Thoracic aorta (tissue), 2 donors: ENCODE measurements at regions not wholly inside any gene's neighbourhood (a gene's known extent, or its start where the extent isn't known, plus 50 kb on each side); places are given as distances from the start of the nearest gene placed in this dataset.

Experiments
- ATAC-seq: fragments of 150-250 bp; one replicate; pipeline ENCODE4 v1.8.0; 2017; ENCODE audit warnings: low read depth; ENCODE audit not compliant: insufficient number of reproducible peaks, low FRiP score
- DNase-seq: peaks from one replicate; pipeline ENCODE4 v3.0.0-alpha.2; 2020; ENCODE audit warnings: low spot score
- H3K27ac ChIP-seq, 2 donors: fragments of 200-600 bp; sonication (generic); 1 replicate in 1 of 2; 2 replicates in 1 of 2; pipeline ENCODE4 v1.5.1; 2016; ENCODE audit warnings: mild to moderate bottlenecking in 2 of 2, moderate library complexity in 2 of 2
- H3K27me3 ChIP-seq: fragments of 200-600 bp; sonication (generic); replicated peaks from 2 replicates; pipeline ENCODE4 v1.6.0; 2016; ENCODE audit warnings: mild to moderate bottlenecking; ENCODE audit not compliant: insufficient read depth
- H3K36me3 ChIP-seq: fragments of 200-600 bp; sonication (generic); one replicate; pipeline ENCODE4 v1.5.1; 2016
- H3K4me1 ChIP-seq, 2 donors: fragments of 200-600 bp; sonication (generic); 1 replicate in 1 of 2; 2 replicates in 1 of 2; pipeline versions ENCODE4 v1.5.1 to v1.6.0; 2016; ENCODE audit warnings: low read depth in 2 of 2, mild to moderate bottlenecking in 1 of 2; ENCODE audit not compliant: control insufficient read depth in 1 of 2
- H3K4me3 ChIP-seq: fragments of 200-600 bp; sonication (generic); 2 replicates; pipeline ENCODE4 v1.5.1; 2016; ENCODE audit warnings: mild to moderate bottlenecking
- H3K9me3 ChIP-seq: fragments of 200-600 bp; sonication (generic); 2 replicates; pipeline ENCODE4 v1.5.1; 2016
- CTCF ChIP-seq: fragments of 200-600 bp; sonication (generic); IDR thresholded peaks from one replicate; pipeline ENCODE4 v1.5.1; 2019; ENCODE audit warnings: antibody characterized with exemption

DNA sequence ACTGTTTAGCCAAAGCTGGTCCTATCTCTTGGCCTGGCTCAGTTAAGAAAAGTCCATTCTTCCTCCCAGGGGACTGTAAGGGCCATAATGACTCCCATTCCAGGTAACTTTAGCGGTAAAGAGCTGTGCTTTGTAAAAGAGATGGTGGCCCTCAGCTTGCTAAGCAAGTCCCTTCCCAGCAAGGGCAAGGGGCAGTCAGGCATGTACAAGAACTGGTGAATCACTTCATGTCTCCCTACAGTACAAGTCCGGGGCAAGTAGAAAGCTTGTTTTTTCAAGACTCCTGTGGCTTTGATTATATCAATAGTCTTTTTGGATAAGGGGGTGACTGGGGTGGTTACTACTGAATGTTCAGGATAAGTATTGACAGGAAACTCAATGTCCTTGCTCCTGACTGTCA is 88.9 kb downstream of the SLC25A15 start:
- no peaks in the 10 kb centered on the region for H3K27me3 ChIP-seq
- H3K4me3 ChIP-seq: no peak overlapping the region
- no peak for TF ChIP-seq CTCF
- H3K27ac ChIP-seq: no peak overlapping the region
- peaks cover 40% of the 10 kb centered on the region for H3K9me3 ChIP-seq
- DNase-seq (no peak), ATAC-seq (no peak)
- H3K36me3 ChIP-seq: peaks cover 38% of the 10 kb centered on the region
- H3K4me1 ChIP-seq: no peaks in the 10 kb centered on the region

DNA sequence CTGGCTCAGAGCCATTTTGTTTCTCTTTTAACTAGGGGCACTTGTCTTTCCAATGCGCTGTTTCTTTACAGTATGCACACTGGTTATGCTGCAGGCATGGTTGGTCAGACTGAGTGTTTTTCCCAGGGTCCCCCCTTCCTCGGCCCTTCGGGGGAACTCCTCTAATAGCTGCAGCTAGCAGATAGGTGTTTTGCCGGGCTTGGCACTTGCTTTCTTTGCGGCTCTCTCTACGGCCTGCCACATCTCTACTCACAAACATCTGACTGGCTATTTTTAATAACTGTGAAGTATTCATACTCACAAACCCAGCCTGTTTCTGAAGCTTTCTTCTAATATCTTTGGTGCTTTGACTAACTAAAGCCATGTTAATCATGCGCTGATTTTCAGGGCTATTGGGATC is 89.4 kb downstream of the SLC25A15 start:
- H3K4me1 ChIP-seq: no peaks in the 10 kb centered on the region
- no peak for ATAC-seq
- H3K4me3 ChIP-seq: no peak overlapping the region
- DNase-seq: no peak
- peaks cover 35% of the 10 kb centered on the region for H3K9me3 ChIP-seq
- TF ChIP-seq CTCF: no peak
- no peak overlapping the region for H3K27ac ChIP-seq
- no peaks in the 10 kb centered on the region for H3K27me3 ChIP-seq
- H3K36me3 ChIP-seq: peaks cover 36% of the 10 kb centered on the region
